HUES48 (cell line): ENCODE measurements at regions not wholly inside any gene's neighbourhood (a gene's known extent, or its start where the extent isn't known, plus 50 kb on each side); places are given as distances from the start of the nearest gene placed in this dataset.

Experiments
- H3K27ac ChIP-seq: one replicate; pipeline ENCODE4 v1.7.0; 2013; ENCODE audit warnings: low read depth, low read length, inconsistent platforms
- H3K27me3 ChIP-seq: 2 replicates; pipeline ENCODE4 v1.6.1; 2013; ENCODE audit warnings: mild to moderate bottlenecking, low read length; ENCODE audit not compliant: control insufficient read depth, insufficient read depth
- H3K36me3 ChIP-seq: 2 replicates; pipeline ENCODE4 v1.6.1; 2013; ENCODE audit warnings: low read length; ENCODE audit not compliant: control insufficient read depth, insufficient read depth
- H3K4me1 ChIP-seq: 2 replicates; pipeline ENCODE4 v1.6.1; 2013; ENCODE audit warnings: mild to moderate bottlenecking, low read length; ENCODE audit not compliant: control insufficient read depth, insufficient read depth
- H3K4me3 ChIP-seq: 2 replicates; pipeline ENCODE4 v1.5.1; 2013; ENCODE audit warnings: mild to moderate bottlenecking, low read depth, low read length
- H3K9ac ChIP-seq: 2 replicates; pipeline ENCODE4 v1.6.1; 2013; ENCODE audit warnings: mild to moderate bottlenecking, low read depth, low read length, moderate library complexity
- H3K9me3 ChIP-seq: 2 replicates; pipeline ENCODE4 v1.6.1; 2013; ENCODE audit warnings: low read length; ENCODE audit not compliant: control insufficient read depth, insufficient read depth

- no peak overlapping the region for H3K4me3 ChIP-seq
- H3K9ac ChIP-seq: no peak overlapping the region
- H3K4me1 ChIP-seq: no peaks in the 10 kb centered on the region
- no peaks in the 10 kb centered on the region for H3K9me3 ChIP-seq
- H3K27me3 ChIP-seq: no peaks in the 10 kb centered on the region
- no peaks in the 10 kb centered on the region for H3K36me3 ChIP-seq
- no peak overlapping the region for H3K27ac ChIP-seq
These were observed 130.5 kb upstream of the CRHR1 start for GRCh38 chr17:45653616-45654015.

DNA sequence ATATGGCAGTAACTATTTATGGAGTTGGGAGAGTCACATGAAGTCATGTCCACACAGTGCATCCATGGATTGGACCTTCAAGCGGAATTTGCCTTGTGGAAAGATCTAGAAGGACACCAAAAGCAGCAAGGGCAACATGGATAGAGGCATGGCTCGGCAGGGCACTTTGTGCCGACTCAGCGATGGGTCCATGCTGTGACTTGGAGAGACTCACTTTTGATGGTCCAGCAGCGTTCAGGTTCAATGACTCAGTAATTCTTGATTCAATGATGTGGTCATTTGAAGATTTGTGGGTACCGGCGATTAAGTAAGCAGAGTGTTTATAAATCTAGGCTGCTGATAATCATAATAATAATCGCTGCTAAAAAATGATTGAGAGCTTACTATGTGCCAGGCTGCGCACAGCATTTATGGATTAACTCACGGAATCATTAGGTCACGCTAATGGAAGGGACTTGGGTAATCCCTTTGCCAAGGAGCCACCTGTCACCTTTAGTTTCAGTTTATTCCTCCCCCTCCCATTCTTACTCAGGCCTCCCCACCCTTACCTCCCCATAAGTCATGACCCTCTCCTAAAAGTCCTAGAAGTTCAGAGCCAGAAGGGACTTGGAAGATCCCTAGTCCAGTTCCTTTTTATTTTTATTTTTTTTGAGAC, 127.5 kb upstream of the CRHR1 start:
- Histone ChIP-seq H3K4me3 (no peak overlapping the region), H3K4me1 (no peaks in the 10 kb centered on the region), H3K36me3 (no peaks in the 10 kb centered on the region), H3K9ac (no peak overlapping the region), H3K27me3 (no peaks in the 10 kb centered on the region), H3K27ac (no peak overlapping the region), H3K9me3 (no peaks in the 10 kb centered on the region)

- no peak overlapping the region for H3K4me3 ChIP-seq
- no peak overlapping the region for H3K9ac ChIP-seq
- no peaks in the 10 kb centered on the region for H3K4me1 ChIP-seq
- H3K36me3 ChIP-seq: no peaks in the 10 kb centered on the region
- H3K27ac ChIP-seq: no peak overlapping the region
- no peaks in the 10 kb centered on the region for H3K9me3 ChIP-seq
- no peaks in the 10 kb centered on the region for H3K27me3 ChIP-seq
These were observed 123.6 kb upstream of the CRHR1 start for GRCh38 chr17:45660474-45660873.

GRCh38 chr17:45662432-45662831, 121.7 kb upstream of the CRHR1 start:
- H3K4me3 ChIP-seq: no peak overlapping the region
- H3K4me1 ChIP-seq: peaks cover 4% of the 10 kb centered on the region; the same call in 1 of the 2 replicates
- H3K27ac ChIP-seq: no peak overlapping the region
- H3K27me3 ChIP-seq: no peaks in the 10 kb centered on the region
- no peaks in the 10 kb centered on the region for H3K9me3 ChIP-seq
- H3K9ac ChIP-seq: no peak overlapping the region
- H3K36me3 ChIP-seq: no peaks in the 10 kb centered on the region

DNA sequence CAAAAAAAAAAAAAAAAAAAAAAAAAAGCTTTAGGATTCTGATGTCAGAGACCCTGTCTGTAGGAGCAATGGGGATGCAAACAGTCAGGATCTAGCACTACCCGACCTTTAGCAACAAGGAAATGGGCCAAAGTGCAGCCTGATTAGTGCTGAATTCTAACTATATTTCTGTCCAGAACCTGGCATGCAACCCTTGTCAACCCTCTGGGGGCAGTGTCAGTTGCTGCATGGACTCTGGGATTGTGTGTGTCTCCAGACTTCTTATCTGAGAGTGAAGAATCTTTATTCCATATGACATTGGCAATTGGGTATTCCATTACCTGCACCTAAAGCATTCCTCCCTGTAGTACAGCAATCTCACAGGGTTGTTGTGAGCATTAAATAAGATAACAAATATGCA, 120.3 kb upstream of the CRHR1 start:
- no peak overlapping the region for H3K9ac ChIP-seq
- no peak overlapping the region for H3K27ac ChIP-seq
- no peaks in the 10 kb centered on the region for H3K36me3 ChIP-seq
- peaks cover 4% of the 10 kb centered on the region; the same call in 1 of the 2 replicates for H3K4me1 ChIP-seq
- H3K9me3 ChIP-seq: no peaks in the 10 kb centered on the region
- no peaks in the 10 kb centered on the region for H3K27me3 ChIP-seq
- no peak overlapping the region for H3K4me3 ChIP-seq

- Histone ChIP-seq H3K36me3 (no peaks in the 10 kb centered on the region), H3K4me1 (peaks cover 4% of the 10 kb centered on the region; the same call in 1 of the 2 replicates), H3K4me3 (no peak overlapping the region), H3K27me3 (no peaks in the 10 kb centered on the region), H3K27ac (no peak overlapping the region), H3K9ac (no peak overlapping the region), H3K9me3 (no peaks in the 10 kb centered on the region)
These were observed 119.2 kb upstream of the CRHR1 start for GRCh38 chr17:45664921-45665320.

- Histone ChIP-seq H3K9ac (no peak overlapping the region), H3K27ac (no peak overlapping the region), H3K27me3 (no peaks in the 10 kb centered on the region), H3K9me3 (no peaks in the 10 kb centered on the region), H3K4me3 (no peak overlapping the region), H3K36me3 (no peaks in the 10 kb centered on the region), H3K4me1 (peaks cover 4% of the 10 kb centered on the region; the same call in 1 of the 2 replicates)
These were observed 118.0 kb upstream of the CRHR1 start for GRCh38 chr17:45666046-45666600.

DNA sequence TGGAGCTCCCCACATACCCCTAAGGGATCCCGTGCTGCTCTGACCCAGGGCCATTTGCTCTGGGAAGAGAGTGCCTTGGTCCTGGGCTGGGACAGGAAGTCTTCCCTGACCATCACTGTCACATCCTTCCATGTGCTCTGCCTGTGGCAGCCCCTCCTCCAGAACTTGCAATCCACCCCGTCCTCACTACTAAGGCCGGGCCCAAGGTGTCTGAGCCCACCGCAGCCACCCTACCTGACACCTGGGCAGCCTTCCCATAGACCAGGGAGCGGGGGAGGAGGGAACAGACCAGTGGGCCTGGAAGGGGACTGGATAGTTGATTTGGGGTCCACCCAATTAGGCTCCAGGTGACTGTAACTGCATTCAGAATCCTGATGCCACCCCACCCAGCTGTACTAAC, 117.5 kb upstream of the CRHR1 start:
- no peaks in the 10 kb centered on the region for H3K27me3 ChIP-seq

GRCh38 chr17:45667591-45668171, 116.4 kb upstream of the CRHR1 start:
- no peak overlapping the region for H3K27ac ChIP-seq
- H3K4me3 ChIP-seq: no peak overlapping the region
- no peak overlapping the region for H3K9ac ChIP-seq
- peaks cover 4% of the 10 kb centered on the region; the same call in 1 of the 2 replicates for H3K4me1 ChIP-seq
- no peaks in the 10 kb centered on the region for H3K36me3 ChIP-seq
- no peaks in the 10 kb centered on the region for H3K27me3 ChIP-seq
- H3K9me3 ChIP-seq: no peaks in the 10 kb centered on the region

More for the DNA sequence above, 117.5 kb upstream of the CRHR1 start:
- Histone ChIP-seq H3K9ac (no peak overlapping the region), H3K4me3 (no peak overlapping the region), H3K4me1 (peaks cover 4% of the 10 kb centered on the region; the same call in 1 of the 2 replicates), H3K36me3 (no peaks in the 10 kb centered on the region), H3K9me3 (no peaks in the 10 kb centered on the region), H3K27ac (no peak overlapping the region)

GRCh38 chr17:45668316-45668715, 115.8 kb upstream of the CRHR1 start:
- Histone ChIP-seq H3K27ac (no peak overlapping the region), H3K36me3 (no peaks in the 10 kb centered on the region), H3K4me1 (peaks cover 4% of the 10 kb centered on the region; the same call in 1 of the 2 replicates), H3K9ac (no peak overlapping the region), H3K9me3 (no peaks in the 10 kb centered on the region), H3K27me3 (no peaks in the 10 kb centered on the region), H3K4me3 (no peak overlapping the region)

- Histone ChIP-seq H3K4me1 (no peaks in the 10 kb centered on the region), H3K36me3 (no peaks in the 10 kb centered on the region), H3K9ac (no peak overlapping the region), H3K27ac (no peak overlapping the region), H3K27me3 (no peaks in the 10 kb centered on the region), H3K4me3 (no peak overlapping the region), H3K9me3 (no peaks in the 10 kb centered on the region)
These were observed 111.8 kb upstream of the CRHR1 start for GRCh38 chr17:45672301-45672700.
